ENCODE measurements at regions not wholly inside any gene's neighbourhood (a gene's known extent, or its start where the extent isn't known, plus 50 kb on each side); places are given as distances from the start of the nearest gene placed in this dataset.

DNA sequence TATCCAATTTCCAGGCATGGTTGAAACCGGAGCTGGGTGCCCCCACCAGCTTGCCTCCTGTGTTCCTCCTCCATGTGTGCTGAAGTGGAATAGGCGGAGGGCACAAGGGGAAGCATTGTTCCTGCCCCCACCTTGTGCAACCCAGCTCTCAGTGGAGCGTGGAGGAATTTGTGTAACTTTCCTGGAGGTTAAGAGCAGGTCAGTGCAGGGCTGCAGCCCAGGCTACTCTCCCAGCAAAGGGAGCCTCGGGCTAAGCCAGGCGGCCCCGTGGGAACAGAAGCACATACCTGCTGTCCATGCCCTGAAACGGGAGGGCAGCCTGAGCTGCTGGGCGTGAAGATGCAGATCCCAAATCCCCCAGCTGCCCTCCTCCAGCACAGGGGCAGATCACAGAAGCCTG is 158.8 kb upstream of the LHX1 start (continued):
- TF ChIP-seq, protein P1, sequence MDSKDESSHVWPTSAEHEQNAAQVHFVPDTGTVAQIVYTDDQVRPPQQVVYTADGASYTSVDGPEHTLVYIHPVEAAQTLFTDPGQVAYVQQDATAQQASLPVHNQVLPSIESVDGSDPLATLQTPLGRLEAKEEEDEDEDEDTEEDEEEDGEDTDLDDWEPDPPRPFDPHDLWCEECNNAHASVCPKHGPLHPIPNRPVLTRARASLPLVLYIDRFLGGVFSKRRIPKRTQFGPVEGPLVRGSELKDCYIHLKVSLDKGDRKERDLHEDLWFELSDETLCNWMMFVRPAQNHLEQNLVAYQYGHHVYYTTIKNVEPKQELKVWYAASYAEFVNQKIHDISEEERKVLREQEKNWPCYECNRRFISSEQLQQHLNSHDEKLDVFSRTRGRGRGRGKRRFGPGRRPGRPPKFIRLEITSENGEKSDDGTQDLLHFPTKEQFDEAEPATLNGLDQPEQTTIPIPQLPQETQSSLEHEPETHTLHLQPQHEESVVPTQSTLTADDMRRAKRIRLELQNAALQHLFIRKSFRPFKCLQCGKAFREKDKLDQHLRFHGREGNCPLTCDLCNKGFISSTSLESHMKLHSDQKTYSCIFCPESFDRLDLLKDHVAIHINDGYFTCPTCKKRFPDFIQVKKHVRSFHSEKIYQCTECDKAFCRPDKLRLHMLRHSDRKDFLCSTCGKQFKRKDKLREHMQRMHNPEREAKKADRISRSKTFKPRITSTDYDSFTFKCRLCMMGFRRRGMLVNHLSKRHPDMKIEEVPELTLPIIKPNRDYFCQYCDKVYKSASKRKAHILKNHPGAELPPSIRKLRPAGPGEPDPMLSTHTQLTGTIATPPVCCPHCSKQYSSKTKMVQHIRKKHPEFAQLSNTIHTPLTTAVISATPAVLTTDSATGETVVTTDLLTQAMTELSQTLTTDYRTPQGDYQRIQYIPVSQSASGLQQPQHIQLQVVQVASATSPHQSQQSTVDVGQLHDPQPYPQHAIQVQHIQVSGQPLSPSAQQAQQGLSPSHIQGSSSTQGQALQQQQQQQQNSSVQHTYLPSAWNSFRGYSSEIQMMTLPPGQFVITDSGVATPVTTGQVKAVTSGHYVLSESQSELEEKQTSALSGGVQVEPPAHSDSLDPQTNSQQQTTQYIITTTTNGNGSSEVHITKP (tag by site-specific recombination; IDR thresholded peaks at IDR 0.05): 0 out of 2 replicates have a peak, but pooled peaks have one; percentile 17
- TF ChIP-seq, protein P2, sequence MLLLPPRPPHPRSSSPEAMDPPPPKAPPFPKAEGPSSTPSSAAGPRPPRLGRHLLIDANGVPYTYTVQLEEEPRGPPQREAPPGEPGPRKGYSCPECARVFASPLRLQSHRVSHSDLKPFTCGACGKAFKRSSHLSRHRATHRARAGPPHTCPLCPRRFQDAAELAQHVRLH (tag by site-specific recombination; IDR thresholded peaks at IDR 0.05): no peak
- TF ChIP-seq ZNF24 (tag by site-specific recombination; IDR thresholded peaks at IDR 0.05) (no peak), ZFHX2 (tag by site-specific recombination; conservative IDR thresholded peaks at IDR 0.05) (peak; percentile 20; the same call in 1 of the 2 replicates), ZNF521 (tag by site-specific recombination; IDR thresholded peaks at IDR 0.05) (no peak), SETDB1 (IDR thresholded peaks at IDR 0.05; ENCODE audit: insufficient read length, low read length) (no peak), ZNF184 (tag by site-specific recombination; IDR thresholded peaks at IDR 0.05) (no peak), ZNF169 (tag by site-specific recombination; IDR thresholded peaks at IDR 0.05) (no peak), ZNF274 (IDR thresholded peaks at IDR 0.05; ENCODE audit: low read length) (no peak), ZNF274 (tag by site-specific recombination; IDR thresholded peaks at IDR 0.05; ENCODE audit: borderline replicate concordance) (no peak), SCRT2 (tag by site-specific recombination; IDR thresholded peaks at IDR 0.05) (no peak), ZNF510 (tag by site-specific recombination; IDR thresholded peaks at IDR 0.05; ENCODE audit: insufficient replicate concordance) (no peak), ZNF423 (tag by site-specific recombination; IDR thresholded peaks at IDR 0.05) (no peak), GLIS1 (tag by site-specific recombination; IDR thresholded peaks at IDR 0.05) (peak; percentile 40; the same call in 1 of the 2 replicates), ZNF549 (tag by site-specific recombination; IDR thresholded peaks at IDR 0.05) (no peak), ZNF350 (tag by site-specific recombination; IDR thresholded peaks at IDR 0.05) (no peak), ZNF426 (tag by site-specific recombination; IDR thresholded peaks at IDR 0.05) (no peak), HOXD13 (CRISPR knock-in tag; IDR thresholded peaks at IDR 0.05; ENCODE audit: borderline replicate concordance) (no peak), ZNF311 (tag by site-specific recombination; IDR thresholded peaks at IDR 0.05; ENCODE audit: borderline replicate concordance) (no peak)
- TF ChIP-seq, protein P3, sequence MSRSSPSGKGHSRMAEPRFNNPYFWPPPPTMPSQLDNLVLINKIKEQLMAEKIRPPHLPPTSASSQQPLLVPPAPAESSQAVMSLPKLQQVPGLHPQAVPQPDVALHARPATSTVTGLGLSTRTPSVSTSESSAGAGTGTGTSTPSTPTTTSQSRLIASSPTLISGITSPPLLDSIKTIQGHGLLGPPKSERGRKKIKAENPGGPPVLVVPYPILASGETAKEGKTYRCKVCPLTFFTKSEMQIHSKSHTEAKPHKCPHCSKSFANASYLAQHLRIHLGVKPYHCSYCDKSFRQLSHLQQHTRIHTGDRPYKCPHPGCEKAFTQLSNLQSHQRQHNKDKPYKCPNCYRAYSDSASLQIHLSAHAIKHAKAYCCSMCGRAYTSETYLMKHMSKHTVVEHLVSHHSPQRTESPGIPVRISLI (tag by site-specific recombination; IDR thresholded peaks at IDR 0.05): no peak
- TF ChIP-seq, protein P4, sequence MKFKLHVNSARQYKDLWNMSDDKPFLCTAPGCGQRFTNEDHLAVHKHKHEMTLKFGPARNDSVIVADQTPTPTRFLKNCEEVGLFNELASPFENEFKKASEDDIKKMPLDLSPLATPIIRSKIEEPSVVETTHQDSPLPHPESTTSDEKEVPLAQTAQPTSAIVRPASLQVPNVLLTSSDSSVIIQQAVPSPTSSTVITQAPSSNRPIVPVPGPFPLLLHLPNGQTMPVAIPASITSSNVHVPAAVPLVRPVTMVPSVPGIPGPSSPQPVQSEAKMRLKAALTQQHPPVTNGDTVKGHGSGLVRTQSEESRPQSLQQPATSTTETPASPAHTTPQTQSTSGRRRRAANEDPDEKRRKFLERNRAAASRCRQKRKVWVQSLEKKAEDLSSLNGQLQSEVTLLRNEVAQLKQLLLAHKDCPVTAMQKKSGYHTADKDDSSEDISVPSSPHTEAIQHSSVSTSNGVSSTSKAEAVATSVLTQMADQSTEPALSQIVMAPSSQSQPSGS (tag by site-specific recombination; IDR thresholded peaks at IDR 0.05; ENCODE audit: low read depth): no peak
- TF ChIP-seq, protein P5, sequence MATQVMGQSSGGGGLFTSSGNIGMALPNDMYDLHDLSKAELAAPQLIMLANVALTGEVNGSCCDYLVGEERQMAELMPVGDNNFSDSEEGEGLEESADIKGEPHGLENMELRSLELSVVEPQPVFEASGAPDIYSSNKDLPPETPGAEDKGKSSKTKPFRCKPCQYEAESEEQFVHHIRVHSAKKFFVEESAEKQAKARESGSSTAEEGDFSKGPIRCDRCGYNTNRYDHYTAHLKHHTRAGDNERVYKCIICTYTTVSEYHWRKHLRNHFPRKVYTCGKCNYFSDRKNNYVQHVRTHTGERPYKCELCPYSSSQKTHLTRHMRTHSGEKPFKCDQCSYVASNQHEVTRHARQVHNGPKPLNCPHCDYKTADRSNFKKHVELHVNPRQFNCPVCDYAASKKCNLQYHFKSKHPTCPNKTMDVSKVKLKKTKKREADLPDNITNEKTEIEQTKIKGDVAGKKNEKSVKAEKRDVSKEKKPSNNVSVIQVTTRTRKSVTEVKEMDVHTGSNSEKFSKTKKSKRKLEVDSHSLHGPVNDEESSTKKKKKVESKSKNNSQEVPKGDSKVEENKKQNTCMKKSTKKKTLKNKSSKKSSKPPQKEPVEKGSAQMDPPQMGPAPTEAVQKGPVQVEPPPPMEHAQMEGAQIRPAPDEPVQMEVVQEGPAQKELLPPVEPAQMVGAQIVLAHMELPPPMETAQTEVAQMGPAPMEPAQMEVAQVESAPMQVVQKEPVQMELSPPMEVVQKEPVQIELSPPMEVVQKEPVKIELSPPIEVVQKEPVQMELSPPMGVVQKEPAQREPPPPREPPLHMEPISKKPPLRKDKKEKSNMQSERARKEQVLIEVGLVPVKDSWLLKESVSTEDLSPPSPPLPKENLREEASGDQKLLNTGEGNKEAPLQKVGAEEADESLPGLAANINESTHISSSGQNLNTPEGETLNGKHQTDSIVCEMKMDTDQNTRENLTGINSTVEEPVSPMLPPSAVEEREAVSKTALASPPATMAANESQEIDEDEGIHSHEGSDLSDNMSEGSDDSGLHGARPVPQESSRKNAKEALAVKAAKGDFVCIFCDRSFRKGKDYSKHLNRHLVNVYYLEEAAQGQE (tag by site-specific recombination; IDR thresholded peaks at IDR 0.05): no peak
- TF ChIP-seq, protein P6, sequence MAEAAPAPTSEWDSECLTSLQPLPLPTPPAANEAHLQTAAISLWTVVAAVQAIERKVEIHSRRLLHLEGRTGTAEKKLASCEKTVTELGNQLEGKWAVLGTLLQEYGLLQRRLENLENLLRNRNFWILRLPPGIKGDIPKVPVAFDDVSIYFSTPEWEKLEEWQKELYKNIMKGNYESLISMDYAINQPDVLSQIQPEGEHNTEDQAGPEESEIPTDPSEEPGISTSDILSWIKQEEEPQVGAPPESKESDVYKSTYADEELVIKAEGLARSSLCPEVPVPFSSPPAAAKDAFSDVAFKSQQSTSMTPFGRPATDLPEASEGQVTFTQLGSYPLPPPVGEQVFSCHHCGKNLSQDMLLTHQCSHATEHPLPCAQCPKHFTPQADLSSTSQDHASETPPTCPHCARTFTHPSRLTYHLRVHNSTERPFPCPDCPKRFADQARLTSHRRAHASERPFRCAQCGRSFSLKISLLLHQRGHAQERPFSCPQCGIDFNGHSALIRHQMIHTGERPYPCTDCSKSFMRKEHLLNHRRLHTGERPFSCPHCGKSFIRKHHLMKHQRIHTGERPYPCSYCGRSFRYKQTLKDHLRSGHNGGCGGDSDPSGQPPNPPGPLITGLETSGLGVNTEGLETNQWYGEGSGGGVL (tag by site-specific recombination; IDR thresholded peaks at IDR 0.05): peak; percentile 67

Data from HEK293 (cell line).